SK-N-SH (cell line): ENCODE measurements at regions not wholly inside any gene's neighbourhood (a gene's known extent, or its start where the extent isn't known, plus 50 kb on each side); places are given as distances from the start of the nearest gene placed in this dataset.

Experiments
- CHD2 ChIP-seq: fragments of 150-350 bp; IDR thresholded peaks from 2 replicates; pipeline ENCODE4 v1.6.1; 2018; ENCODE audit warnings: low read length; ENCODE audit not compliant: partially characterized antibody
- EP300 ChIP-seq, 2 experiments: IDR thresholded peaks; 2 replicates each; pipeline versions ENCODE4 v1.4.0 to v1.6.1; 2012; ENCODE audit warnings: borderline replicate concordance in 1 of 2, low read depth in 1 of 2, low read length in 1 of 2
- FOXJ3 ChIP-seq: sonication (generic); formaldehyde crosslinking; IDR thresholded peaks from 2 replicates; pipeline ENCODE4 v1.5.1; 2020; ENCODE audit warnings: mild to moderate bottlenecking, missing genetic modification reagents
- JUND ChIP-seq: IDR thresholded peaks from 2 replicates; pipeline ENCODE4 v1.4.0; 2012
- NFIC ChIP-seq: IDR thresholded peaks from 2 replicates; pipeline ENCODE4 v1.4.0; 2012; ENCODE audit warnings: borderline replicate concordance
- NRF1 ChIP-seq: IDR thresholded peaks from 2 replicates; pipeline ENCODE4 v1.6.1; 2012; ENCODE audit warnings: low read depth, mild to moderate bottlenecking, low read length
- POLR2AphosphoS5 ChIP-seq: IDR thresholded peaks from 2 replicates; pipeline ENCODE4 v1.6.1; 2012; ENCODE audit warnings: low read depth, low read length
- SMC3 ChIP-seq: IDR thresholded peaks from 2 replicates; pipeline ENCODE4 v1.6.1; 2012; ENCODE audit warnings: low read depth, low read length, improper control_type of control experiment
- TAF1 ChIP-seq: IDR thresholded peaks from 2 replicates; pipeline ENCODE4 v1.6.1; 2012; ENCODE audit warnings: low read depth, mild to moderate bottlenecking, low read length, moderate library complexity, borderline replicate concordance
- TF ChIP-seq, protein P1 (sequence below): IDR thresholded peaks from 2 replicates; pipeline ENCODE4 v1.4.0; 2012; ENCODE audit warnings: low read depth, borderline replicate concordance
- TF ChIP-seq, protein P2 (sequence below): fragments of 200-600 bp; sonication (generic); IDR thresholded peaks from 2 replicates; pipeline ENCODE4 v1.6.1; 2017; ENCODE audit warnings: antibody characterized with exemption, mild to moderate bottlenecking, moderate library complexity
- TF ChIP-seq, protein P3 (sequence below): IDR thresholded peaks from 2 replicates; pipeline ENCODE4; 2012
- TF ChIP-seq, protein P4 (sequence below): fragments of 150-350 bp; IDR thresholded peaks from 2 replicates; pipeline ENCODE4 v1.6.1; 2017; ENCODE audit warnings: antibody characterized with exemption, low read length, low read depth, borderline replicate concordance
- TF ChIP-seq, protein P5 (sequence below): IDR thresholded peaks from 2 replicates; pipeline ENCODE4 v1.6.1; 2012; ENCODE audit warnings: mild to moderate bottlenecking, low read depth, low read length, moderate library complexity

DNA sequence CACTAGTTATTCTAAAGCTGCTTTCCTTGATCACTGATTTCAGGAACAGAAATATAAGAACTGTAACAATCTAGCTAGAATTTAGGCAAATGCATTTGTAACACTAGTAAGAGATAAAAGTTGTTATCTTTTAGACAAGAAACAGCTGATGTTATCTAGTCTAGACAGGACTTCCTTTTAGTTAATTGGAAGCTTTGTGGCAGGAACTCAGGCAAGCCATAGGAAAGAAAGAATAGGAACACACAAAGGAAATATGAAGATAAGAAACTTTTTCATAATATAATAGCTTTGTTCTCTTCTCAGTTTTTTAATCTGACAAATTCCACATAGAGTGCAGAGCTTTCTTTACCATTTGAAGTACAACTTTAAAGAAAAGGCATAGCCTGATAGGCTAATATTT lies 59.0 kb upstream of the AGR3 start:
- TF ChIP-seq JUND: no peak
- no peak for TF ChIP-seq POLR2AphosphoS5
- TF ChIP-seq, protein P1, sequence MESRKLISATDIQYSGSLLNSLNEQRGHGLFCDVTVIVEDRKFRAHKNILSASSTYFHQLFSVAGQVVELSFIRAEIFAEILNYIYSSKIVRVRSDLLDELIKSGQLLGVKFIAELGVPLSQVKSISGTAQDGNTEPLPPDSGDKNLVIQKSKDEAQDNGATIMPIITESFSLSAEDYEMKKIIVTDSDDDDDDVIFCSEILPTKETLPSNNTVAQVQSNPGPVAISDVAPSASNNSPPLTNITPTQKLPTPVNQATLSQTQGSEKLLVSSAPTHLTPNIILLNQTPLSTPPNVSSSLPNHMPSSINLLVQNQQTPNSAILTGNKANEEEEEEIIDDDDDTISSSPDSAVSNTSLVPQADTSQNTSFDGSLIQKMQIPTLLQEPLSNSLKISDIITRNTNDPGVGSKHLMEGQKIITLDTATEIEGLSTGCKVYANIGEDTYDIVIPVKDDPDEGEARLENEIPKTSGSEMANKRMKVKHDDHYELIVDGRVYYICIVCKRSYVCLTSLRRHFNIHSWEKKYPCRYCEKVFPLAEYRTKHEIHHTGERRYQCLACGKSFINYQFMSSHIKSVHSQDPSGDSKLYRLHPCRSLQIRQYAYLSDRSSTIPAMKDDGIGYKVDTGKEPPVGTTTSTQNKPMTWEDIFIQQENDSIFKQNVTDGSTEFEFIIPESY: no peak
- TF ChIP-seq, protein P2, sequence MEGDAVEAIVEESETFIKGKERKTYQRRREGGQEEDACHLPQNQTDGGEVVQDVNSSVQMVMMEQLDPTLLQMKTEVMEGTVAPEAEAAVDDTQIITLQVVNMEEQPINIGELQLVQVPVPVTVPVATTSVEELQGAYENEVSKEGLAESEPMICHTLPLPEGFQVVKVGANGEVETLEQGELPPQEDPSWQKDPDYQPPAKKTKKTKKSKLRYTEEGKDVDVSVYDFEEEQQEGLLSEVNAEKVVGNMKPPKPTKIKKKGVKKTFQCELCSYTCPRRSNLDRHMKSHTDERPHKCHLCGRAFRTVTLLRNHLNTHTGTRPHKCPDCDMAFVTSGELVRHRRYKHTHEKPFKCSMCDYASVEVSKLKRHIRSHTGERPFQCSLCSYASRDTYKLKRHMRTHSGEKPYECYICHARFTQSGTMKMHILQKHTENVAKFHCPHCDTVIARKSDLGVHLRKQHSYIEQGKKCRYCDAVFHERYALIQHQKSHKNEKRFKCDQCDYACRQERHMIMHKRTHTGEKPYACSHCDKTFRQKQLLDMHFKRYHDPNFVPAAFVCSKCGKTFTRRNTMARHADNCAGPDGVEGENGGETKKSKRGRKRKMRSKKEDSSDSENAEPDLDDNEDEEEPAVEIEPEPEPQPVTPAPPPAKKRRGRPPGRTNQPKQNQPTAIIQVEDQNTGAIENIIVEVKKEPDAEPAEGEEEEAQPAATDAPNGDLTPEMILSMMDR: no peak
- no peak for TF ChIP-seq CHD2
- TF ChIP-seq, protein P3, sequence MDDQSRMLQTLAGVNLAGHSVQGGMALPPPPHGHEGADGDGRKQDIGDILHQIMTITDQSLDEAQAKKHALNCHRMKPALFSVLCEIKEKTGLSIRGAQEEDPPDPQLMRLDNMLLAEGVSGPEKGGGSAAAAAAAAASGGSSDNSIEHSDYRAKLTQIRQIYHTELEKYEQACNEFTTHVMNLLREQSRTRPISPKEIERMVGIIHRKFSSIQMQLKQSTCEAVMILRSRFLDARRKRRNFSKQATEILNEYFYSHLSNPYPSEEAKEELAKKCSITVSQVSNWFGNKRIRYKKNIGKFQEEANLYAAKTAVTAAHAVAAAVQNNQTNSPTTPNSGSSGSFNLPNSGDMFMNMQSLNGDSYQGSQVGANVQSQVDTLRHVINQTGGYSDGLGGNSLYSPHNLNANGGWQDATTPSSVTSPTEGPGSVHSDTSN: no peak
- TF ChIP-seq NFIC: no peak
- TF ChIP-seq, protein P4, sequence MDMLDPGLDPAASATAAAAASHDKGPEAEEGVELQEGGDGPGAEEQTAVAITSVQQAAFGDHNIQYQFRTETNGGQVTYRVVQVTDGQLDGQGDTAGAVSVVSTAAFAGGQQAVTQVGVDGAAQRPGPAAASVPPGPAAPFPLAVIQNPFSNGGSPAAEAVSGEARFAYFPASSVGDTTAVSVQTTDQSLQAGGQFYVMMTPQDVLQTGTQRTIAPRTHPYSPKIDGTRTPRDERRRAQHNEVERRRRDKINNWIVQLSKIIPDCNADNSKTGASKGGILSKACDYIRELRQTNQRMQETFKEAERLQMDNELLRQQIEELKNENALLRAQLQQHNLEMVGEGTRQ: no peak
- TF ChIP-seq FOXJ3 (CRISPR knock-in tag): no peak
- no peak for TF ChIP-seq EP300 (IDR thresholded peaks at IDR 0.05; ENCODE audit: borderline replicate concordance in 1 of 2, low read depth in 1 of 2, low read length in 1 of 2)
- TF ChIP-seq, protein P5, sequence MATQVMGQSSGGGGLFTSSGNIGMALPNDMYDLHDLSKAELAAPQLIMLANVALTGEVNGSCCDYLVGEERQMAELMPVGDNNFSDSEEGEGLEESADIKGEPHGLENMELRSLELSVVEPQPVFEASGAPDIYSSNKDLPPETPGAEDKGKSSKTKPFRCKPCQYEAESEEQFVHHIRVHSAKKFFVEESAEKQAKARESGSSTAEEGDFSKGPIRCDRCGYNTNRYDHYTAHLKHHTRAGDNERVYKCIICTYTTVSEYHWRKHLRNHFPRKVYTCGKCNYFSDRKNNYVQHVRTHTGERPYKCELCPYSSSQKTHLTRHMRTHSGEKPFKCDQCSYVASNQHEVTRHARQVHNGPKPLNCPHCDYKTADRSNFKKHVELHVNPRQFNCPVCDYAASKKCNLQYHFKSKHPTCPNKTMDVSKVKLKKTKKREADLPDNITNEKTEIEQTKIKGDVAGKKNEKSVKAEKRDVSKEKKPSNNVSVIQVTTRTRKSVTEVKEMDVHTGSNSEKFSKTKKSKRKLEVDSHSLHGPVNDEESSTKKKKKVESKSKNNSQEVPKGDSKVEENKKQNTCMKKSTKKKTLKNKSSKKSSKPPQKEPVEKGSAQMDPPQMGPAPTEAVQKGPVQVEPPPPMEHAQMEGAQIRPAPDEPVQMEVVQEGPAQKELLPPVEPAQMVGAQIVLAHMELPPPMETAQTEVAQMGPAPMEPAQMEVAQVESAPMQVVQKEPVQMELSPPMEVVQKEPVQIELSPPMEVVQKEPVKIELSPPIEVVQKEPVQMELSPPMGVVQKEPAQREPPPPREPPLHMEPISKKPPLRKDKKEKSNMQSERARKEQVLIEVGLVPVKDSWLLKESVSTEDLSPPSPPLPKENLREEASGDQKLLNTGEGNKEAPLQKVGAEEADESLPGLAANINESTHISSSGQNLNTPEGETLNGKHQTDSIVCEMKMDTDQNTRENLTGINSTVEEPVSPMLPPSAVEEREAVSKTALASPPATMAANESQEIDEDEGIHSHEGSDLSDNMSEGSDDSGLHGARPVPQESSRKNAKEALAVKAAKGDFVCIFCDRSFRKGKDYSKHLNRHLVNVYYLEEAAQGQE: no peak
- no peak for TF ChIP-seq NRF1
- TF ChIP-seq SMC3: no peak
- TF ChIP-seq TAF1: no peak
